ENCODE measurements at regions not wholly inside any gene's neighbourhood (a gene's known extent, or its start where the extent isn't known, plus 50 kb on each side); places are given as distances from the start of the nearest gene placed in this dataset.

- ATAC-seq (no peak), DNase-seq (no peak)
- H3K4me1 ChIP-seq = no peaks in the 10 kb centered on the region
- in situ Hi-C loops (cut with MboI; ENCODE audit: low sequenced_read_pairs in 4 of 4) = no loop called here
- H3K9me3 ChIP-seq = no peaks in the 10 kb centered on the region
- H3K36me3 ChIP-seq = no peaks in the 10 kb centered on the region
- no peak for TF ChIP-seq CTCF (IDR thresholded peaks at IDR 0.05 in 4 of 5, conservative IDR thresholded peaks at IDR 0.05 in 1 of 5)
- TF ChIP-seq POLR2A (IDR thresholded peaks at IDR 0.05) = no peak
- no peak overlapping the region for H3K4me3 ChIP-seq
- no peak overlapping the region for H3K27ac ChIP-seq
- intact Hi-C loops (cut with DNase I; ENCODE audit: low total_unique reads) = no loop called here
- H3K27me3 ChIP-seq = no peaks in the 10 kb centered on the region
Measured at GRCh38 chr12:27873010-27873409, 93.0 kb upstream of the MANSC4 start.

- Histone ChIP-seq H3K4me3 (no peak overlapping the region), H3K9me3 (no peaks in the 10 kb centered on the region), H3K27ac (no peak overlapping the region), H3K36me3 (no peaks in the 10 kb centered on the region), H3K4me1 (no peaks in the 10 kb centered on the region), H3K27me3 (no peaks in the 10 kb centered on the region)
- in situ Hi-C loops (cut with MboI; ENCODE audit: low sequenced_read_pairs in 4 of 4) = no loop called here
- ATAC-seq (no peak), DNase-seq (no peak)
- intact Hi-C loops (cut with DNase I; ENCODE audit: low total_unique reads) = no loop called here
- TF ChIP-seq POLR2A (IDR thresholded peaks at IDR 0.05) = no peak
- no peak for TF ChIP-seq CTCF (IDR thresholded peaks at IDR 0.05 in 4 of 5, conservative IDR thresholded peaks at IDR 0.05 in 1 of 5)
Measured at GRCh38 chr12:27871946-27872345, 91.9 kb upstream of the MANSC4 start.

GRCh38 chr12:27870939-27871338 lies 90.9 kb upstream of the MANSC4 start:
- Histone ChIP-seq H3K4me3 (no peak overlapping the region), H3K27me3 (no peaks in the 10 kb centered on the region), H3K27ac (no peak overlapping the region), H3K36me3 (no peaks in the 10 kb centered on the region), H3K9me3 (no peaks in the 10 kb centered on the region), H3K4me1 (no peaks in the 10 kb centered on the region)
- no peak for DNase-seq
- in situ Hi-C loops (cut with MboI; ENCODE audit: low sequenced_read_pairs in 4 of 4) (no loop called here), intact Hi-C loops (cut with DNase I; ENCODE audit: low total_unique reads) (no loop called here)
- no peak for ATAC-seq
- no peak for TF ChIP-seq CTCF (IDR thresholded peaks at IDR 0.05 in 4 of 5, conservative IDR thresholded peaks at IDR 0.05 in 1 of 5)

GRCh38 chr12:27869567-27869966 lies 89.5 kb upstream of the MANSC4 start:
- Histone ChIP-seq H3K27me3 (no peaks in the 10 kb centered on the region), H3K27ac (no peak overlapping the region), H3K36me3 (no peaks in the 10 kb centered on the region), H3K4me1 (no peaks in the 10 kb centered on the region), H3K9me3 (no peaks in the 10 kb centered on the region), H3K4me3 (no peak overlapping the region)
- in situ Hi-C loops (cut with MboI; ENCODE audit: low sequenced_read_pairs in 4 of 4) (no loop called here), intact Hi-C loops (cut with DNase I; ENCODE audit: low total_unique reads) (no loop called here)
- TF ChIP-seq CTCF (IDR thresholded peaks at IDR 0.05 in 4 of 5, conservative IDR thresholded peaks at IDR 0.05 in 1 of 5) (no peak), POLR2A (IDR thresholded peaks at IDR 0.05) (no peak)
- ATAC-seq = no peak
- DNase-seq = no peak

- Histone ChIP-seq H3K36me3 (no peaks in the 10 kb centered on the region), H3K27me3 (no peaks in the 10 kb centered on the region), H3K4me3 (no peak overlapping the region), H3K27ac (no peak overlapping the region), H3K4me1 (no peaks in the 10 kb centered on the region), H3K9me3 (no peaks in the 10 kb centered on the region)
- TF ChIP-seq POLR2A (IDR thresholded peaks at IDR 0.05) (no peak), CTCF (IDR thresholded peaks at IDR 0.05 in 4 of 5, conservative IDR thresholded peaks at IDR 0.05 in 1 of 5) (no peak)
- no peak for ATAC-seq
- in situ Hi-C loops (cut with MboI; ENCODE audit: low sequenced_read_pairs in 4 of 4) (no loop called here), intact Hi-C loops (cut with DNase I; ENCODE audit: low total_unique reads) (no loop called here)
- DNase-seq = no peak
Measured at GRCh38 chr12:27868139-27868538, 88.1 kb upstream of the MANSC4 start.

All from gastrocnemius medialis (tissue), 4 donors.